OCI-LY1 (cell line): ENCODE measurements at regions not wholly inside any gene's neighbourhood (a gene's known extent, or its start where the extent isn't known, plus 50 kb on each side); places are given as distances from the start of the nearest gene placed in this dataset.

ENCODE experiments used
- H2AFZ ChIP-seq: fragments of 200-600 bp; sonication (generic), shearing (Covaris generic); 2 replicates; pipeline ENCODE4 v1.6.0; 2014; ENCODE audit warnings: antibody characterized with exemption, mild to moderate bottlenecking, low read length
- H3F3A ChIP-seq: fragments of 200-600 bp; sonication (generic), shearing (Covaris generic); 2 replicates; pipeline ENCODE4 v1.6.0; 2014; ENCODE audit warnings: mild to moderate bottlenecking, antibody characterized with exemption, low read length, moderate library complexity; ENCODE audit not compliant: insufficient read depth
- H3K27ac ChIP-seq: fragments of 200-600 bp; sonication (generic); 2 replicates; pipeline ENCODE4 v1.5.1; 2014; ENCODE audit warnings: low read length, mixed run types, mild to moderate bottlenecking, low read depth; ENCODE audit not compliant: poor library complexity, severe bottlenecking
- H3K27me3 ChIP-seq: fragments of 200-600 bp; sonication (generic); 2 replicates; pipeline ENCODE4 v1.6.0; 2014; ENCODE audit warnings: antibody characterized with exemption, mild to moderate bottlenecking, low read length, moderate library complexity; ENCODE audit not compliant: insufficient read depth
- H3K36me3 ChIP-seq: fragments of 200-600 bp; sonication (generic); 2 replicates; pipeline ENCODE4 v1.6.1; 2014; ENCODE audit warnings: mild to moderate bottlenecking, antibody characterized with exemption, low read length, moderate library complexity, mixed read lengths; ENCODE audit not compliant: insufficient read depth
- H3K4me1 ChIP-seq: fragments of 200-600 bp; sonication (generic); 2 replicates; pipeline ENCODE4 v1.5.1; 2014; ENCODE audit warnings: mild to moderate bottlenecking, low read length, moderate library complexity; ENCODE audit not compliant: insufficient read depth, severe bottlenecking
- H3K4me2 ChIP-seq: fragments of 200-600 bp; sonication (generic), shearing (Covaris generic); 2 replicates; pipeline ENCODE4 v1.6.1; 2014; ENCODE audit warnings: low read length
- H3K4me3 ChIP-seq: fragments of 200-600 bp; sonication (generic); 2 replicates; pipeline ENCODE4 v1.5.1; 2014; ENCODE audit warnings: low read length, low read depth, mild to moderate bottlenecking, mixed read lengths; ENCODE audit not compliant: poor library complexity, severe bottlenecking
- H3K79me2 ChIP-seq: fragments of 200-600 bp; shearing (Covaris generic); 2 replicates; pipeline ENCODE4 v1.6.1; 2016; ENCODE audit warnings: mixed run types, low read length, mixed read lengths; ENCODE audit not compliant: insufficient read depth
- H3K9ac ChIP-seq: fragments of 200-600 bp; sonication (generic), shearing (Covaris generic); 2 replicates; pipeline ENCODE4 v1.6.1; 2014; ENCODE audit warnings: mild to moderate bottlenecking, low read length, mixed read lengths
- H3K9me2 ChIP-seq: fragments of 200-600 bp; sonication (generic), shearing (Covaris generic); 2 replicates; pipeline ENCODE4 v1.6.1; 2014; ENCODE audit warnings: low read depth, mild to moderate bottlenecking, low read length, mixed read lengths
- H3K9me3 ChIP-seq: fragments of 200-600 bp; shearing (Covaris generic); 2 replicates; pipeline ENCODE4 v1.6.1; 2014; ENCODE audit warnings: low read length, mixed read lengths
- H4K20me1 ChIP-seq: fragments of 200-600 bp; sonication (generic), shearing (Covaris generic); 2 replicates; pipeline ENCODE4 v1.6.0; 2016; ENCODE audit warnings: mild to moderate bottlenecking, low read length; ENCODE audit not compliant: insufficient read depth
- CTCF ChIP-seq: fragments of 200-600 bp; sonication (generic), shearing (Covaris generic); IDR thresholded peaks from 2 replicates; pipeline ENCODE4 v1.5.1; 2017; ENCODE audit warnings: mild to moderate bottlenecking, antibody characterized with exemption, low read length, moderate library complexity, mixed read lengths
- EZH2 ChIP-seq: fragments of 200-600 bp; sonication (generic), shearing (Covaris generic); IDR thresholded peaks from 2 replicates; pipeline ENCODE4 v1.8.0; 2017; ENCODE audit warnings: borderline replicate concordance, mixed run types, mild to moderate bottlenecking, antibody characterized with exemption, low read length, moderate library complexity, mixed read lengths

- H3K4me3 ChIP-seq, result no peak overlapping the region
Measured at GRCh38 chr13:91200486-91200885, 147.0 kb upstream of the MIR17HG start.

GRCh38 chr13:91203430-91203829, 144.1 kb upstream of the MIR17HG start:
- Histone ChIP-seq H3K27ac (no peak overlapping the region), H4K20me1 (no peaks in the 10 kb centered on the region)

More at GRCh38 chr13:91200486-91200885, 147.0 kb upstream of the MIR17HG start:
- H3K27ac ChIP-seq, result no peak overlapping the region
- no peak overlapping the region for H3K9ac ChIP-seq
- no peaks in the 10 kb centered on the region for H3K9me2 ChIP-seq
- H3K9me3 ChIP-seq, result no peaks in the 10 kb centered on the region
- peaks cover 3% of the 10 kb centered on the region; the same call in 1 of the 2 replicates for H3K27me3 ChIP-seq
- H3K36me3 ChIP-seq, result no peaks in the 10 kb centered on the region
- no peaks in the 10 kb centered on the region for H4K20me1 ChIP-seq
- H3K4me2 ChIP-seq, result no peak overlapping the region
- H3F3A ChIP-seq, result no peaks in the 10 kb centered on the region
- no peaks in the 10 kb centered on the region for H3K79me2 ChIP-seq
- TF ChIP-seq EZH2 (no peak), CTCF (no peak)
- H3K4me1 ChIP-seq, result no peaks in the 10 kb centered on the region
- H2AFZ ChIP-seq, result no peak overlapping the region

GRCh38 chr13:91207261-91207660, 140.2 kb upstream of the MIR17HG start:
- Histone ChIP-seq H2AFZ (no peak overlapping the region), H3K36me3 (no peaks in the 10 kb centered on the region), H3K4me1 (no peaks in the 10 kb centered on the region), H3K4me2 (no peak overlapping the region), H4K20me1 (no peaks in the 10 kb centered on the region), H3K79me2 (no peaks in the 10 kb centered on the region), H3K4me3 (no peak overlapping the region), H3K27ac (no peak overlapping the region), H3K9me3 (no peaks in the 10 kb centered on the region), H3F3A (no peaks in the 10 kb centered on the region), H3K9me2 (no peaks in the 10 kb centered on the region), H3K27me3 (no peaks in the 10 kb centered on the region), H3K9ac (no peak overlapping the region)
- TF ChIP-seq CTCF (no peak), EZH2 (no peak)

More at GRCh38 chr13:91203430-91203829, 144.1 kb upstream of the MIR17HG start:
- H2AFZ ChIP-seq, result no peak overlapping the region
- H3K4me3 ChIP-seq, result no peak overlapping the region
- H3K27me3 ChIP-seq, result peaks cover 3% of the 10 kb centered on the region; the same call in 1 of the 2 replicates
- no peaks in the 10 kb centered on the region for H3K36me3 ChIP-seq
- no peaks in the 10 kb centered on the region for H3K9me2 ChIP-seq
- H3K79me2 ChIP-seq, result no peaks in the 10 kb centered on the region
- H3K9me3 ChIP-seq, result no peaks in the 10 kb centered on the region
- H3F3A ChIP-seq, result no peaks in the 10 kb centered on the region
- no peak overlapping the region for H3K4me2 ChIP-seq
- H3K9ac ChIP-seq, result no peak overlapping the region
- TF ChIP-seq CTCF, result no peak
- TF ChIP-seq EZH2, result no peak
- H3K4me1 ChIP-seq, result no peaks in the 10 kb centered on the region
